ENCODE measurements at regions not wholly inside any gene's neighbourhood (a gene's known extent, or its start where the extent isn't known, plus 50 kb on each side); places are given as distances from the start of the nearest gene placed in this dataset.

DNA sequence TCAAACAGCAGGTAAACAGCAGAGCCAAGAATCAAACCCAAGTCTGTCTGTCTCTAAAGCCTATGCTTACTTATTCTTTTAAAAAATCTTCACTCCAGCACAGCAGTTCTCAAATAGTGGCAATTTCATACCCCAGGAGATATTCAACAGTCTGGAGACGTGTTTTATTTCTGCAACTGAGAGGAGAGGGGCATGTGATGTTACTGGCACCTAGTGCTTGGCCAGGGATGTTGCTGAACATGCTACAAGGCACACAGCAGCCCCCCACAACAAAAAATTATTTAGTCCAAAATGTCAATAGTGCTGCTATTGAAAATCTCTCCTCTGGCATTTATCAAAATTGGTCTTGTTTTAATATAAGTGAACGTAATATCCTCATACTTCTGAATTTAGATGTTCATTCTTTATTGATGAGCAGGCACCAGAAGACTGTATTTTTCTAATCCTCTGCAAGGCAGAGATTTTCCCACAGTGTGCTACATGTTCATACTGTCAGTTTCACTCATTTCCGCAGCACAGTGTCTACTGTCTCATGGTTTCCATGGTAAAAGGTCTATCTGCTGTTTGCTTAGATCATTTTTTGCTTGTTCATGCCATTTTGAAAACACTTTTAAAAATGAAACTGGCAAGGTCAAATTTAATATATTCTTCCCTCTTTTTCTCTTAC is 90.5 kb downstream of the LRATD1 start:
- in situ Hi-C loops (cut with HindIII; ENCODE audit: low sequenced_read_pairs): no loop called here

DNA sequence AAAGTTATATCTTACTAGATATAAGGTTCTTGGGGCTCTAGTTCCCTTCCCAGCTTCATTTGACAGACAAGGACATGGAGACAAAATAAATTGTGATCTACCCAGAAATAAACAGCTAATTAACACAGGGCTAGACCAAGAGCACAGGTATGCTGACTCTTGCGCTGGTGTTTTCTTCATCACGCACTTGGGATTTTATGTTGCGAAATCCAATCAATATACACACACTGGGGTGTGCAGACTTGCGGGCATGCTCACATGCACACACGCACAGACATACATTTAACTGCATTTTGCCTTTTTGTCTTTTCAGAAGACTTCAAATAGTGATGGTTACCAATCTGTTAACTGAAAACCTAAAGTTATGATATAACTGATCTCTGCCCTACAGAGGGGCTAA is 91.2 kb downstream of the LRATD1 start:
- no peak overlapping the region for H3K4me3 ChIP-seq (ENCODE audit: low read depth, low read length)
- DNase-seq (ENCODE audit: low read depth): no peak
- TF ChIP-seq, protein P1, sequence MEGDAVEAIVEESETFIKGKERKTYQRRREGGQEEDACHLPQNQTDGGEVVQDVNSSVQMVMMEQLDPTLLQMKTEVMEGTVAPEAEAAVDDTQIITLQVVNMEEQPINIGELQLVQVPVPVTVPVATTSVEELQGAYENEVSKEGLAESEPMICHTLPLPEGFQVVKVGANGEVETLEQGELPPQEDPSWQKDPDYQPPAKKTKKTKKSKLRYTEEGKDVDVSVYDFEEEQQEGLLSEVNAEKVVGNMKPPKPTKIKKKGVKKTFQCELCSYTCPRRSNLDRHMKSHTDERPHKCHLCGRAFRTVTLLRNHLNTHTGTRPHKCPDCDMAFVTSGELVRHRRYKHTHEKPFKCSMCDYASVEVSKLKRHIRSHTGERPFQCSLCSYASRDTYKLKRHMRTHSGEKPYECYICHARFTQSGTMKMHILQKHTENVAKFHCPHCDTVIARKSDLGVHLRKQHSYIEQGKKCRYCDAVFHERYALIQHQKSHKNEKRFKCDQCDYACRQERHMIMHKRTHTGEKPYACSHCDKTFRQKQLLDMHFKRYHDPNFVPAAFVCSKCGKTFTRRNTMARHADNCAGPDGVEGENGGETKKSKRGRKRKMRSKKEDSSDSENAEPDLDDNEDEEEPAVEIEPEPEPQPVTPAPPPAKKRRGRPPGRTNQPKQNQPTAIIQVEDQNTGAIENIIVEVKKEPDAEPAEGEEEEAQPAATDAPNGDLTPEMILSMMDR (IDR thresholded peaks at IDR 0.05; ENCODE audit: low read depth, low read length, missing control alignments): no peak
- in situ Hi-C loops (cut with HindIII; ENCODE audit: low sequenced_read_pairs): no loop called here

More for the DNA sequence above, 90.5 kb downstream of the LRATD1 start:
- no peak for DNase-seq (ENCODE audit: low read depth)
- TF ChIP-seq, protein P1 (IDR thresholded peaks at IDR 0.05; ENCODE audit: low read depth, low read length, missing control alignments): no peak
- H3K4me3 ChIP-seq (ENCODE audit: low read depth, low read length): no peak overlapping the region

GRCh38 chr2:14735696-14736095 is 103.2 kb downstream of the LRATD1 start:
- no peak for DNase-seq (ENCODE audit: low read depth)
- no peak overlapping the region for H3K4me3 ChIP-seq (ENCODE audit: low read depth, low read length)
- in situ Hi-C loops (cut with HindIII; ENCODE audit: low sequenced_read_pairs): no loop called here
- TF ChIP-seq, protein P1 (IDR thresholded peaks at IDR 0.05; ENCODE audit: low read depth, low read length, missing control alignments): no peak

DNA sequence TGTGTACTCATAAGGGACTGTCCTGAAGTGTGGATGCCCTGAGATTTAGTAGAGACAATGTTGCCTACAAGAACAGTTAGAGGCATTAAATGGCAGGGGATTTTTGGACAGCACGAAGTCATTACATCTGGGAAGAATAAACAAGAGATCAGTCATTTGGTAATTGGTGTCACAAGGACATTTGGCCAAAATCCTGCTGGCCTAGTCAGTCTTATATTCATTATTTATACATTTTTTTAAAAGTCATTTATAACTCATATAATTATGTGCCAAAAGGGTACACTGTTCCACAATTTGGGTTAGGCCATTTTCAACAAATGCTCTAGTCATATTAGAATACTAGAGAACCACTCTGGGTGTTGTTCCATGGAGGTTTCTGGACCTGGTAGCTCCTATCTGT is 104.7 kb downstream of the LRATD1 start:
- TF ChIP-seq, protein P1 (IDR thresholded peaks at IDR 0.05; ENCODE audit: low read depth, low read length, missing control alignments): no peak
- in situ Hi-C loops (cut with HindIII; ENCODE audit: low sequenced_read_pairs): no loop called here
- DNase-seq (ENCODE audit: low read depth): no peak
- H3K4me3 ChIP-seq (ENCODE audit: low read depth, low read length): no peak overlapping the region

- TF ChIP-seq, protein P1 (IDR thresholded peaks at IDR 0.05; ENCODE audit: low read depth, low read length, missing control alignments): no peak
- DNase-seq (ENCODE audit: low read depth): no peak
- no peak overlapping the region for H3K4me3 ChIP-seq (ENCODE audit: low read depth, low read length)
- in situ Hi-C loops (cut with HindIII; ENCODE audit: low sequenced_read_pairs): no loop called here
These were observed 111.3 kb downstream of the LRATD1 start for GRCh38 chr2:14743861-14744260.

- TF ChIP-seq, protein P1 (IDR thresholded peaks at IDR 0.05; ENCODE audit: low read depth, low read length, missing control alignments): no peak
- no peak overlapping the region for H3K4me3 ChIP-seq (ENCODE audit: low read depth, low read length)
- DNase-seq (ENCODE audit: low read depth): no peak
- in situ Hi-C loops (cut with HindIII; ENCODE audit: low sequenced_read_pairs): no loop called here
These were observed 113.0 kb downstream of the LRATD1 start for GRCh38 chr2:14745288-14746076.

Measured in astrocyte of the cerebellum (primary cell).